ENCODE measurements at regions not wholly inside any gene's neighbourhood (a gene's known extent, or its start where the extent isn't known, plus 50 kb on each side); places are given as distances from the start of the nearest gene placed in this dataset.

GRCh38 chr1:55278378-55278777 is 63.2 kb upstream of the USP24 start:
- no peak for DNase-seq
- in situ Hi-C loops (cut with MboI; ENCODE audit: low pct_unique_long_range_greater_than_20kb, low sequenced_read_pairs): no loop called here

DNA sequence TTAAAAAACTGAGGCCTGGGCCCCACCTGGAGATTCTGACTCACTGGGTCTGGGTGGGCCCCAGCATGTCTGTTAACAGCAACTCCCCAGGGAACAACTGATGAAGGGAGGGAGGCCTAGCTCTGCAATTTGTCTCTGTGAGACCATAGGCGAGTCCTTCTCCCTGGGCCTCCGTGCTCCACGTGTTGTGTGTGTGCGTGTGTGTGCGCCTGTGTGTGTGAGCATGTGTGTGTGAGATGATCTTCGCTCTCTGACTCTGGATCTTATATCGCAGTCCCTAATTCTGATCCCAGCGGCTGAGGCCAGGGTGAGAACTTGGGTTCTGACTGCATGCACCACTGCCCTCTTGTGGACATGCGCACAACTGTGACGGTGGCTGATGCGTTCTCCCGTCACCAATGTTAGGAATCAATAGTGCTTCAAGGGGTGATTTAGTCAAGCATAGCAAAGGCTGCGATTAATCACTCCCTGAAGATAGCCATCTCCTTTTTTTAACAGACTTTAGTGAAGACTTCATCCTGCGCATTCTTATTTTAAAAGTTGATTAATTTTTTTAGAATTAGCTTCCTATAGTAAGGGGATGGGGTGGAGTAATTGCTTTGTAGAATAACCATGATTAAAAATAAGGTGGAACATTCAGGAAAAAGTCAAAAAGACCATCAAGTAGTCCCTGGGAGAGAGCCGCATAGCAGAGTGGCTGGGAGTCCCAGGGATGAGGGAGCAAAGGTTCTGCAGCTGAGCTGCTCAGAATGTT is 62.4 kb upstream of the USP24 start:
- peak; percentile 87 for DNase-seq
- in situ Hi-C loops (cut with MboI; ENCODE audit: low pct_unique_long_range_greater_than_20kb, low sequenced_read_pairs): no loop called here

- no peak for DNase-seq
- in situ Hi-C loops (cut with MboI; ENCODE audit: low pct_unique_long_range_greater_than_20kb, low sequenced_read_pairs): no loop called here
Measured at GRCh38 chr1:55276671-55277376, 61.7 kb upstream of the USP24 start.

DNA sequence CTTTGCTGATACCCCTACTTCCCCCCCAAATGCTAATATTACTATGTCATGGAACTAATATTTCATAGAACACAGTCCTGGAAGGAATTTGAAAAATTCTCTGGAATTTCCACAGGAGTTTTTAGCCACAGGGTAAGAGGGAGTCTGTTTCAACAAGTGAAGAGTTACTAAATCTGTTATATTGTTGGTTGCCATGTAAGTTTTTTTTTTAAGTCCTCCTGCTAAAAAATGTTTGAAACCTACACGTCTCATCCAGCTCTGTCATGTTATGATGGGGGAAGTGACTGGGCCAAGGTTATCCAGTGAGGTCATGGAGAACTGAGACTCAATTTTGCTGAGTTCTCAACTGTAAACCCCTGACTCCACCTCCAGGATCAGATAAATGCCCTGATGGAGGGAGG is 60.8 kb upstream of the USP24 start:
- no peak for DNase-seq
- in situ Hi-C loops (cut with MboI; ENCODE audit: low pct_unique_long_range_greater_than_20kb, low sequenced_read_pairs): no loop called here

- in situ Hi-C loops (cut with MboI; ENCODE audit: low pct_unique_long_range_greater_than_20kb, low sequenced_read_pairs): no loop called here
Measured at GRCh38 chr1:55275151-55275748, 60.1 kb upstream of the USP24 start.

DNA sequence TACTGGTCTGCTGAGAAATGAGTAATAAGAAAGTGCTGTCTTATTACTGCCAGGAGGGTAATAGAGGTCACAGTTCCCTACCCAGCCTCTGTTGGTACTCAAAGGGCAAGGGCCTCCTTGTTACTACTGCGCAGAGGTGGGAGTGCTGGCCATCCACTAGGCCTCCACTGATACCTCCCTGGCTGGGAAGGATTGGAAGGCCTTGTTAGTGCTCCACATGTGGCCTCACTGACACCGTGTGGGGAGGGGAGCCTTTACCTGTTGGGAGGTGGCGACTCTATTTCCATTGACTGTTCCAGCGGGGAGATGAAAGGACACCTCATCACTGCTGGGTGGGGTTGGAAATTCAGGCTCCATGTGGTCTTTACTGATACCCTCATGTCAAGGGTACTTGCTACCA is 57.8 kb upstream of the USP24 start:
- in situ Hi-C loops (cut with MboI; ENCODE audit: low pct_unique_long_range_greater_than_20kb, low sequenced_read_pairs): no loop called here
- DNase-seq: no peak

More at GRCh38 chr1:55275151-55275748, 60.1 kb upstream of the USP24 start:
- no peak for DNase-seq
